GM12878 (cell line): ENCODE measurements at regions not wholly inside any gene's neighbourhood (a gene's known extent, or its start where the extent isn't known, plus 50 kb on each side); places are given as distances from the start of the nearest gene placed in this dataset.

Experiments used
- ATAC-seq: fragments of 200-7000 bp; cut with Tn5 transposase; 3 replicates; pipeline ENCODE4 v1.9.1; 2020; ENCODE audit warnings: mild to moderate bottlenecking, moderate library complexity
- BruUV-seq: library from RNA; stranded (reverse); fragments of 400-500 nt; replicated peaks from 2 replicates; lab custom pipeline; 2021; lab: Mats Ljungman, UMichigan
- CTCF ChIA-PET: fragments of 300-600 bp; sonication (Branson Sonifier 250); formaldehyde crosslinking; extraction: SDS; loops from one replicate; lab custom pipeline; 2021; ENCODE audit warnings: inconsistent platforms; lab: Yijun Ruan, JAX
- POLR2A ChIA-PET: fragments of 350-600 bp; formaldehyde crosslinking; extraction: SDS; loops from one replicate; lab custom pipeline; 2021; ENCODE audit warnings: inconsistent platforms; lab: Charles Lee
- RAD21 ChIA-PET: fragments of 300-600 bp; sonication (Branson Sonifier 250); formaldehyde crosslinking; loops from one replicate; lab custom pipeline; 2023; ENCODE audit warnings: antibody characterized with exemption; ENCODE audit not compliant: unreplicated experiment; lab: Charles Lee
- SMC1A ChIA-PET: fragments of 300-600 bp; sonication (Branson Sonifier 250); formaldehyde crosslinking; loops from one replicate; lab custom pipeline; 2023; ENCODE audit not compliant: unreplicated experiment, uncharacterized antibody; lab: Charles Lee
- DNase-seq: peaks from one replicate; pipeline ENCODE4 v3.0.0-alpha.2; 2011; ENCODE audit warnings: low read depth, low spot score
- FAIRE-seq: peaks from 3 replicates; lab custom pipeline; 2011; peaks lifted over from hg19 to GRCh38; lab: Jason Lieb, UNC
- H2AFZ ChIP-seq: 2 replicates; pipeline ENCODE4 v1.6.0; 2011; ENCODE audit warnings: low read depth, low read length, control low read depth; ENCODE audit not compliant: control insufficient read depth
- H3K27ac ChIP-seq: 2 replicates; pipeline ENCODE4 v1.5.1; 2011; ENCODE audit warnings: control low read depth; ENCODE audit not compliant: control insufficient read depth, insufficient read depth
- H3K27me3 ChIP-seq, 2 experiments: replicated peaks in 1 of 2; 2 replicates each; pipeline versions ENCODE4 v1.6.0 to v1.6.1; 2011; ENCODE audit warnings: low read length in 1 of 2; ENCODE audit not compliant: control insufficient read depth in 2 of 2, insufficient read depth in 2 of 2
- H3K36me3 ChIP-seq, 2 experiments: 2 replicates each; pipeline ENCODE4 v1.5.1; 2011; ENCODE audit warnings: low read length in 1 of 2; ENCODE audit not compliant: control insufficient read depth in 2 of 2, insufficient read depth in 2 of 2
- H3K4me1 ChIP-seq: 2 replicates; pipeline ENCODE4 v1.6.1; 2011; ENCODE audit warnings: mild to moderate bottlenecking, low read length, moderate library complexity, mixed read lengths; ENCODE audit not compliant: control insufficient read depth, insufficient read depth
- H3K4me2 ChIP-seq: 2 replicates; pipeline ENCODE4 v1.6.0; 2011; ENCODE audit warnings: control low read depth; ENCODE audit not compliant: control insufficient read depth, insufficient read depth
- H3K4me3 ChIP-seq: fragments of 200-600 bp; sonication (generic); 2 replicates; pipeline ENCODE4 v1.5.1; 2016
- H3K79me2 ChIP-seq: 2 replicates; pipeline ENCODE4 v1.6.0; 2011; ENCODE audit warnings: low read length; ENCODE audit not compliant: control insufficient read depth, insufficient read depth
- H3K9ac ChIP-seq: 2 replicates; pipeline ENCODE4 v1.8.0; 2011; ENCODE audit warnings: low read length, control low read depth, mixed read lengths; ENCODE audit not compliant: control insufficient read depth, insufficient read depth
- H3K9me3 ChIP-seq: replicated peaks from 3 replicates; pipeline ENCODE4 v1.5.1; 2011; ENCODE audit warnings: mild to moderate bottlenecking, low read length; ENCODE audit not compliant: control insufficient read depth, insufficient read depth
- H4K20me1 ChIP-seq: 2 replicates; pipeline ENCODE4 v1.6.0; 2011; ENCODE audit not compliant: control insufficient read depth, insufficient read depth
- HSF1 ChIP-seq: fragments of 150-350 bp; IDR thresholded peaks from 2 replicates; pipeline ENCODE4 v1.6.1; 2014; ENCODE audit warnings: mild to moderate bottlenecking, low read depth, low read length
- IRF5 ChIP-seq: fragments of 450-650 bp; IDR thresholded peaks from 2 replicates; pipeline ENCODE4 v1.6.1; 2017; ENCODE audit warnings: borderline replicate concordance
- NFXL1 ChIP-seq: fragments of 450-650 bp; IDR thresholded peaks from 2 replicates; pipeline ENCODE4 v1.6.1; 2017; ENCODE audit warnings: antibody characterized with exemption, mild to moderate bottlenecking, borderline replicate concordance
- REST ChIP-seq: IDR thresholded peaks from 2 replicates; pipeline ENCODE4 v1.6.1; 2012; ENCODE audit warnings: mild to moderate bottlenecking, low read depth, low read length
- WGBS: methylation state at CpG from one replicate; pipeline ENCODE4 v1.1.6; 2016; ENCODE audit warnings: low lambda C conversion rate; ENCODE audit not compliant: insufficient replicate concordance, insufficient coverage; ENCODE audit errors: missing lambda C conversion rate; 5-methylcytosine and 5-hydroxymethylcytosine counted together
- in situ Hi-C: fragments of 300-500 bp; cut with MboI; formaldehyde crosslinking; loops from 9 replicates; pipeline ENCODE4 v1.14.3; 2018; ENCODE audit warnings: mixed read lengths
- intact Hi-C: fragments of 100-400 bp; cut with micrococcal nuclease; formaldehyde crosslinking; loops from one replicate; pipeline ENCODE4 v1.14.2; 2022; ENCODE audit not compliant: unreplicated experiment

GRCh38 chr4:38467296-38467695, 196.7 kb upstream of the KLF3 start:
- no peaks in the 10 kb centered on the region for H3K79me2 ChIP-seq
- CTCF ChIA-PET: no interaction called here
- RAD21 ChIA-PET: no interaction called here
- no peak for FAIRE-seq
- no peak overlapping the region for H3K4me2 ChIP-seq
- SMC1A ChIA-PET: interaction anchor here (1.0 kb wide), 1 partner anchor 19 kb away, joined by 4 read pairs; no protein-coding TSS in a partner anchor
- intact Hi-C loops (no loop called here), in situ Hi-C loops (no loop called here)
- no peak overlapping the region for H3K27ac ChIP-seq
- BruUV-seq: no TSS peak
- H3K27me3 ChIP-seq: no peaks in the 10 kb centered on the region
- DNase-seq: no peak
- H3K9ac ChIP-seq: no peak overlapping the region
- POLR2A ChIA-PET: no interaction called here
- no peaks in the 10 kb centered on the region for H4K20me1 ChIP-seq
- no peak overlapping the region for H3K4me3 ChIP-seq
- H2AFZ ChIP-seq: no peak overlapping the region
- no peaks in the 10 kb centered on the region; the same call in 1 of the 3 replicates for H3K9me3 ChIP-seq
- H3K36me3 ChIP-seq: no peaks in the 10 kb centered on the region
- H3K4me1 ChIP-seq: 0 out of 2 replicates have a peak, but pooled peaks cover 4% of the 10 kb centered on the region
- WGBS: 0% methylated on average over 1 of the region's 1 CpG
- no peak for ATAC-seq
- no peak for TF ChIP-seq HSF1
- TF ChIP-seq REST: no peak
- no peak for TF ChIP-seq NFXL1
- TF ChIP-seq IRF5: no peak
